DMS53 treated with DMSO at 0.1 percent for 48 hours (cell line): ENCODE measurements at regions not wholly inside any gene's neighbourhood (a gene's known extent, or its start where the extent isn't known, plus 50 kb on each side); places are given as distances from the start of the nearest gene placed in this dataset.

ENCODE experiments used
- DNase-seq: peaks from one replicate; lab custom pipeline; 2025; ENCODE audit not compliant: unreplicated experiment; lab: John Stamatoyannopoulos, UW

DNA sequence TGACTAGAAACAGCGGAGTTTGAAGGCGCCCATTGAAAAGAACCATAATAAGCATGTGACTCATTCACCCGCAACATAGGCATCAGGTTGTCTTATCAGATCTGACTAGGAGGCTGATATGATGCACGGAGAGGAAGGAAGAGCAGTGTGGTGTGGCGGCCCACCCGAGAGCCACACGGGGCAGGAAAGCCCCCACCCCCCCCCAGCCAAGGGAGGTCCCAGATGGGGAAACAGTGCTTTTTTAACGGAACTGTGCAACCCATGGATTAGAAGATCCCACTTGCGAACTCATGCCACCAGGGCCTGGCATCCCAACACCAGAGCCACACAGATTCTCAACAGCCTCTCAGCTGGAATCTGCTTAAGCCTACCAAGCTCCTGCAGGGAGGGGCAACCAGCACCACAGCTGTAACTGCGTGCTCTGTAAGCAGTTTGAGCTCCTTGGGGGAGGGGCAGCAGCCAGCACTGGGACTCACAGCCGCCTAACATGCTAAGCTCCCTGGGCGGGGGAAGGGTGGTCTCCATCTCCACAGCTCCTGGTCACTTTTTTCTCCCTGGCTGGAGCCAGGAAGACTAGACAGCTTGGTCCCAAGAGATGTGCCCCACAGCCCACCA lies 466.2 kb downstream of the PDGFC start:
- no peak for DNase-seq

DNA sequence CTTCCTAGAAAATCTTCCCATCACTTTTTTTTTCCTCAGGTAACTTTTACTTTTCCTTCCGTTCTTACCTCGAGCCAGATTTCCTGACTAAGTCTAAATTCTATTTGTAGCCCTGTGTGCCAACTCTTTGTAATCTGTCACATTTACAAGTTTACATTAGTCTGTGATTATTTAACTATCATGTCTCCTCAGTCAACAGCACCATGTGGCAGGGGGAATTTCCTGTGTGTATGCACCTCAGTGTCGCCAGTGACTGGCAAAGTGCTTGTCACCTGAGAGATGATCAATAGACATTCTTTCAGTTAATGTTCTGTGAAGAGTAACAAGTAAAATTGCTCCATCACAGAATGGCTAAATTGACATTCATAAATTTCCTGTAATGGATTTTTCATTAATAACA lies 468.5 kb downstream of the PDGFC start:
- no peak for DNase-seq

DNA sequence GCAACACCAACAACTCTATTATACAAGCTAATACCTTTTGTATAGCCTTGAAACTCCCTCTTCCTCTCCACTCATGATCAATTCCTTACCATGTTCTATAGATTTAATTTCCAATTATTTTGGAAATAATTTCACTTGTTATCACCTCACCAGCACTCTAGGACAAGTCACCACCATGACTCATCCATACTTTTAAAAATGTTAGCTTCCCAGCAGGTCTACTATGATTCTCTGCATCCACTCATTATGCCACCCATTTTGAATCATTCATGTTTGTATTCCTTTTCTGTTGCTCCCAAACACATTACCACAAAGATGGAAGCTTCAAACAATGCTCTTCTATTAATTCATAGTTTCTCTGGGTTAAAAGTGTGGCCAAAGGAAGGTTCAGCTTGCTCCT lies 469.6 kb downstream of the PDGFC start:
- DNase-seq = no peak

DNA sequence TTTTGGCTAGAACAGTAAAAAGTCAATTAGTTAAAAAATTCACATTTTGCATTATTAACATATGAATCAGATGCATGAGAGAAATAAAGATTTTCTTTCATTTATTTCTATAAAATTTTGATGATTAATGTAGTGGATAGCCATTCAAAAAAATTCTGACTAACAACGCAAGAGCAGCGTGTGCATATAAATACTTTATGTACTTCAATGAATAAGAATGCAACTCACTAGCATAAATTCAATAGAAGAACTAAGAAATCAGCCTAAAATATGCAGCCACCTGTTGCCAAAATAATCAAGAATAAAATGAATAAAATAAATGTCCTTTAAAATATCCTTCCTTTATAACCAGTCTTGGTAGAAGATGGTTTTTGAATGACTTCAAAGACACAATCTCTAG lies 471.9 kb downstream of the PDGFC start:
- no peak for DNase-seq

DNA sequence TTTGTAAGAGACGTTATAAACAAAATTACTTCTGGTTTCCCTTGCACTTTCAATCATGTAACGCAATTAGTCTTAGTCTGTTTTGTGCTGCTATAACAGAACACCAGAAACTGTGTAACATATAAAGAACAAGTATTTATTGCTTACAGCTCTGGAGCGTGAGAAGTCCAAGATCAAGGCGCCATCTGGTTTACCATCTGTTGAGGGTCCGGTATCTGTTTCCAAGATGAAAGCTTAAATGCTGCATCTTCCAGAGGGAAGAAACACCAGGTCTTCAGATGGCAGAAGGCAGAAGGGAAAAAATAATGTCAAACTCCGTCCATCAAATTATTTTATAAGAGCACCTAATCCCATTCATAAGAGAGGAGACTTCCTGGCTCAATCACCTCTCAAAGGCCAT lies 474.1 kb downstream of the PDGFC start:
- no peak for DNase-seq

DNA sequence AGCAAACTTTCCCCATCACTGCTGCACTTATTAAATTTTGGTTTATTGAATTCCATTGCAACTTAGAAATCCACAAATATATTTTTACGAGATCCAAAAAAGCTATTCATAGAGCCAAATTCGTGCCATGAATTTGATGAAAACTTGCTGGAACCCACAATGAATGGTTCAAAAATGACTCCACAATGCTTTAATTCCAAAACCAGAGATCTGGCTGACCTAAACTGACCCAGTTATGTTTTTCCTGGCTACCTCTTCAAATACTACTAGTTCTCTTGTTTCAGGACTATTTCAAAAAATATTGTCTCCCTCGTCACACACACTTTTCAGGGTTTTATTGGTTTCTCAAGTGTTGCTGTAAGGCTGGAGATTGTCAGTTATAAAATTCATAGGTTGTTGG lies 474.8 kb downstream of the PDGFC start:
- DNase-seq = no peak

DNA sequence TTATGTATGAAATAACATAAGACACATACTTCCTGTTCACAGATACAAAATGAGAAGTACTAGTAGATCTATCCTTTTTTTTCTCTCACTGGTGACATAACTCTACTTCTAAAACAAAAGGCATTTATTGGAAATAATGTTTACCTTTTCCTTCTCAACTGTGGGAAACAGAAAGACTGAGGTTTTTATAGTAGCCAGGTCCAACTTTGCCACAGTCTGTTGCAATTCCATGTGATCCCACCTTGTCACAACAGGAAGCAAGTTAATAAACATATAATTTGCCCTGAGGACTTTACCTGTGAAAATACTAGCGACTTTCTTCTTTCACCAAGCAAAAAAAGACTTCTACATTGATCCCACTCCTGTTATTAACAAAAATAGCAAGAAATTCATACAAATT lies 475.8 kb downstream of the PDGFC start:
- no peak for DNase-seq

DNA sequence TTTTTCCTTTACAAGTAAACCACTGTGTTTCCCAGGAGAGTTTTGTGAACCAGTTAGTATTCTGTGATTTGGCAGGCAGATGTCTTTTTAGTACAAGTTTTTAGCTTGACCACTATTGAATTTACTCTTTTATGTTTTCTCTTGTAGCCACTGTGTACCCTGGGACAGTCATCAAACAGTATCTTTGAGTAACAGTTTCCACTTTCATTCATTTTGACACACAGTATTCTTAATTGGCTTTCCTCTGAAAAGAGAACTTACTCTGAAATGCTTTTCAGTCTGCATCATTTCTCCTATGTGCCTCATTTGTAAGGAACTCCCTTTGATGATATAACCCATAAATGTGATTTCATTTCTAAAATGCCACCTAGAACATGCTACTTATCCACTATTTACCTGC lies 476.5 kb downstream of the PDGFC start:
- no peak for DNase-seq

DNA sequence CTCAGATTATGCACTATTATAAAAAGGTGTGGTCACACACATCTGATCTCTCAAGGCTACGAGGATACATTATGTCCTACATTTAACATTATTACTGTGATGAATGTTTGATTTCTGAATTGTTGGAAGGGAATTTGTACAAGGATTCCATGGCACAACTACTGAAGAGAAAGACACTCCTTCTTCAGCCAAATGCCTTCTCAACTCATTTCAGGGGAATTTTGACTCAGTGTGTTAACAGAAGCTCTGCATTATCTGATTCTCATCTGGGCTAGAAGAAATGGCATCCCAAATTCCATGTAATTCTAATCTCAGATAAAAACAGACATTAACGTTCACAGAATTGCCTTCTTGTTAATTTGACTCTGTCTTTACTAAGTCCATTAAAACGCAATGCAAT lies 477.7 kb downstream of the PDGFC start:
- no peak for DNase-seq

DNA sequence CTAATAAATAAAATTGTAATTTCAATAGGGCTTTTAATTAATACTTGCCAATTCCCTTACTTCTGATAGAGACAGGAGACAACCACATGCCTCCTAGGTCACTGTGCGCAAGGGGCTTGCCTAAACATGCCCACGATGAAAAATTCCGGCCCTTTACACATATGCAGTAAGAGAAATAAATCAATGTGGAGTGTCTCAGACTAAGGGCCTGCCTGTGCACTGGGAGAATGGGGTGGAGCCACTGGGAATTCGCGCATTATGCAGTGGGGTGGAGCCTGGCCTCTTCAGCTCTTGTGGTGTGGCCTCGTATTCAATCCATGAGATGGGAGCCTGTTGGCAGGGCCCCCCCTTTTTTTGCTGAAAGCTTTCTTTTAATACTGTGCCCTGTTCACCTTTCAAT lies 484.5 kb downstream of the PDGFC start:
- DNase-seq = no peak

DNA sequence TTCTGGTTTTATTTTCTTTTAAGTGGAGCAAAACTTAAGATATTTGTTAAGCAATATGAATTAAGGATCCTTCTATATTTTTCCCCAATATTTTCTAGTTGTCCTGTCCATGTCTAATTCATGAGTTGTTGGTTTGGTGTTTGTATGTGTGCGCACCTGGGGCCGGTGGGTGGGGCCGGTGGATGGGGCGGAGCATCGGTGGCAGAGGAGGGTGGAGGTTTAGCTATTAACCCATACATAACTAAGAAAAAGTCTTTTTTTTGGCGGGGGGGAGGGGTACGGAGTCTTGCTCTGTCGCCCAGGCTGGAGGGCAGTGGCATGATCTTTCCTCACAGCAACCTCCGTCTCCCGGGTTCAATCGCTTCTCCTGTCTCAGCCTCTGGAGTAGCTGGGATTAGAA lies 489.8 kb downstream of the PDGFC start:
- no peak for DNase-seq

DNA sequence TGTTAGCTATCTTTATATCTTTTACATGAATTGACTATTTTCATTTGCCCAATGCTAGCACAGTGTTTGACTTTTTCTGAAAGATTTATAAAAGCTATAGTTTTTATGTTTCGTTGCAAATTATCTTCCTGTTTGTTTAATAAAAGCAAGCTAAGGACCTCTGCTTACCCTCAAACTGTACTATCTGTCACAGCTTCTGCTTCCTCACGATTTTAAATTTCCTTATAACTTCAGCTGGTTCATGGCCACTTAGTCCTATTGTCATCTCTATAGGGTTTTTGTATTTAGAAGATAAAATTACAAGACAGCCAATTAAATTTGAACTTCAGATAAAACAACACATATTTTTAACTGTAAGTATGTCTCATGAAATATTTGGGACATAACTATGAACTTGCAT lies 494.0 kb downstream of the PDGFC start:
- no peak for DNase-seq

DNA sequence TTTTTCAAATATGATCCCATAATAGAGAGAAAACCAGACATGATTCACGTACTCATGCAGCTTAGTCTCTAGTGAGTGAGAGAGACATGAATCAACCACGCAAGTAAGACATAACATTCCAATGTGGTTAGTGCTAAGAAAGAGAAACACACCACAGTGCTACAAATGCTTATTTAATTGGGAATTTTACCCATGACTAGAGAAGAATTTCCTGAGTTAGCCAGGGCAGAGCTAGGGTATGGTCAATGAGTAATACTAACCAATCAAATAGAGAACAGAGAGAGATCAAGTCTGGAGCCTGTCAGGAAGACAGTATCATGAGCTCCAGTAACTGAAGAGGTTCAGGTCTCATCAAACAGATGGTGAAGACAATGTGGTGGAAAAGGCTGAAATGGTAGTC lies 495.2 kb downstream of the PDGFC start:
- DNase-seq = no peak

DNA sequence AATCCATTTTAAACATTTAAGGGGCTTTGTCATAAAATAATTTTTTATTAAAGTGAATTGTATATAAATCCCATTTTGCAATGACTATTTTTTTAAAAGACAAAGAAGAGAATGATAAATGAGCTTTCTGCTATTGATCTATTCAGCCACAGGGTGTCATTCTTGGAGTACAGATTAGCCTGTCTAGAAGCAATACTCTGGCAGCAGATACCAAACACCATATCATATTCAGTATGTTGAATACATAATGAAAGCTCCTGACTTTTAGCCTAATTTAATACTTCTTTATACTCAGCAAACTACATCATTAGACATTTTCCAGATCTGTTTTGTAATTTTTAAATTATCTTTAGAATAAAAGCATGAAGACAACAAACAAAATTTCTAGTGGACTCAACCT lies 496.3 kb downstream of the PDGFC start:
- peak; percentile 16 for DNase-seq

DNA sequence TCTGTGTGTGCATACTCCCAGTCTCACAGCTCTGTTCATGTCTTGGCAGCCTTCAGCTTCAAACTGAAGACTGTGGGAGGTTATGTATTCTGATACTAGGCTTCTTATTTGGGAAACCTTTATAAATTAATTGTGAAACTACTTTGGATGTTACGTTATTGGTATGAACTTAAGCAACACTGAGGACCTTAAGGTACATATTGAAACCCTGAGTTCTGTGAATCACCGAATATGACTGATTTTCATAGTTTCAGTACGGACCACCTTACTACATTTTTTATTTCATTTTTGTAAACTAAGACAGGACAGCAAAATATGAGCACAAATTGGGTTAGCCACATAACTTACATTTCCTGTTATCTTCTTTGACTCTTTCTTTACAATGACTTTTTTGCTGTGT lies 498.4 kb downstream of the PDGFC start:
- no peak for DNase-seq

DNA sequence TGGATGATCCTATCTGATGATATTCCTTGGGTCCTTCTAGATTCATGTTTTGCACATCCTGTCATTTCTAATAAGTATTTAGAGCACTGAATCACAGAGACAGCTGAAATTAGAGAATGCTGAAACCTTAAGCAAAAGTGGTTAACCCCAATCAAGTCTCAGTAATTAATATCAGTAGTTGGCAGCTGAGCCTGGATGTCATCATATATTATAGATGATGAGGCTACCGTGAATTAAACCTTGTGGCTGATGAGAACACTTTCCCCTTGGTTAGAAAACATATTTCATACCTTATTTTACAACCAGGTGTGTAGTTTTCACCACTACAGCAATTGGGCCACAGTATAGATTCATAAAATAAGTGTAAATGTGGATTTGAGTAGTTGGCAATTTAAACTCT lies 499.0 kb downstream of the PDGFC start:
- no peak for DNase-seq

DNA sequence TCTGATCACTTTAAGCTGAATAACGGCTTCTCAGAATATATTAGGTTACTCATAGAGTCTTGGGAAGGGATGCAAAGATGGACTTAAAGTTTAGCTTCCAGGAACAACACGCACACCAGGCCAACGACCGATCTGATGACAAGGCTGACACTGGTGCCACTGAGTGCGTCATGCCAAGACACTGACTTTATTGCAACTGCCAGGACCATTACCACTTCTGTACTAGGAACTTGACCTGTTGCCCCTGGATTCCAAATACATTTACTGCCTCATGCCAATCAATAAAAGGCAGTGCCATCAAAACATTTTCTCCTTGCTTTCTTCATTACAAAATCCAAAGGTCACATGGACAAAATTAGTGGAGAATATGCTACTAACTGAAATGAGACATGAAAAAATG lies 505.9 kb upstream of the CTSO start:
- no peak for DNase-seq

DNA sequence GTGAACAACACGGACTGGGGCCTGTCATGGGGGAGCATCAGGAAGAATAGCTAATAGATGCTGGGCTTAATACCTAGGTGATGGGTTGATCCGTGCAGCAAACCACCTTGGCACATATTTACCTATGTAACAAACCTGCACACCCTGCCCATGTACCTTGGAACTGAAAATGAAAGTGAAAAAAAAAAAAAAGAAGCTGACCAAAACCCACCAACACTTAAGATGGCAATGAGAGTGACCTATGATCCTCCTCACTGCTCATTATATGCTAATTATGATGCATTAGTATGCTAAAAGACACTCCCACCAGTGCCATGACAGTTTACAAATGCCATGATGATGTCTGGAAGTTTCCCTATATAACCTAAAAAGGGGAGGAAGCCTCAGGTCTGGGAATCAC lies 503.2 kb upstream of the CTSO start:
- no peak for DNase-seq

DNA sequence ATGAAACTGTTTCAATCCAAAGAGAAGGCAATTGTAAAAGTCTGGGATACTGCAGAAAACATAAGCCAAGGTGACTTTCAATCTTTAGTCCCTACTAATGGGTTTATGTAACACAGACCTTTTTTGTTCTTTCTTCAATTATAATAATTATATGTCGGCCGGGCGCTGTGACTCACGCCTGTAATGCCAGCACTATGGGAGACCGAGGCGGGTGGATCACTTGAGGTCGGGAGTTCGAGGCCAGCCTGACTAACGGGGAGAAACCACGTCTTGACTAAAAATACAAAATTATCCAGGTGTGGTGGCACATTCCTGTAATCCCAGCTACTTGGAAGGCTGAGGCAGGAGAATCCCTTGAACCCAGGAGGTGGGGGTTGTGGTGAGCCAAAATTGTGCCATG lies 489.8 kb upstream of the CTSO start:
- DNase-seq = no peak

DNA sequence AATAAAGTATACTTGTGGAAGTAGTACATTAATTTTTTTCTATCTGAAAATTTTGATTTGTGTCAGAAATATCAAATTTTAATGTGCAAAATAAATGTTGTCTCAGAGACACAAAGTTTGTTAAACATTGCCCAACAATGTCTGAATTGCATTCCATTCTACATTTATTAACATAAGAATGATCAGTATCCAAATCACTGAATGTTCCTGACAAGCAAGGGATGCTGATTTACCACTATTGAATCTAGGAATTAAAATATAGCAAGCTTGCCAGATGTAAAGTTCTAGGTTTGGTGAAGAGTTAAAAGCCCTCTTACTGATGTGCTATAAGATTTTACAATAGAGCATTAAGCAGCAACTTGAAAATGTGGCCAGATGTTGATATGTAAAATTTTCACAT lies 489.2 kb upstream of the CTSO start:
- DNase-seq = no peak

DNA sequence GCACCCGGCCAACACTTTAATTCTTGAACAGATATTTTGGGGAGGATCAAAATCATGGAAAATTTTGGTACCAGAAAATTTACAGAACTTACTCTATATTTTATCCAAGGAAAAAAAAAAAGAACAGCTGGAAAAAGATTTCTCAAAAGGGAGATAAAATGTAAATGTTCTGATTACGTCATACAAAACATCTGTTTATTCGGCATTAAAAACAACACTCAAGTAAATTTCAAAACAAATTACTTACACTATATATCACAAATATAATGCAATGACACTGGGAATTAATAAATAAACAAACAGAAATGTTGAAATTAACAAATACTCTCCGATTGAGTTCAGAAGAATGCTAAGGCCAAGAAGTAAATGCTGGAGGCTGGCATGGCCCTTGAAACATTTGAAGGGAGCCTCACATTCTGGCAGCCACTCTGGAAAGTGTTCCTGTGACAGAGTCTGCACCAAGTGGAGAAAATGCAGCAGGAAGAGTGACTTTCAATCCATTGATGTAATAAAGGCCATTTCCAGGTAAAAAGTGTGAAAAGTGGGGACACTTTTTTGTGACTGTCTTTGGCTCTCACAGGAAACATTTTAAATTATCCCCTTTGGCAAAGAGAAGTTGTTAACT lies 486.0 kb upstream of the CTSO start:
- DNase-seq = no peak

DNA sequence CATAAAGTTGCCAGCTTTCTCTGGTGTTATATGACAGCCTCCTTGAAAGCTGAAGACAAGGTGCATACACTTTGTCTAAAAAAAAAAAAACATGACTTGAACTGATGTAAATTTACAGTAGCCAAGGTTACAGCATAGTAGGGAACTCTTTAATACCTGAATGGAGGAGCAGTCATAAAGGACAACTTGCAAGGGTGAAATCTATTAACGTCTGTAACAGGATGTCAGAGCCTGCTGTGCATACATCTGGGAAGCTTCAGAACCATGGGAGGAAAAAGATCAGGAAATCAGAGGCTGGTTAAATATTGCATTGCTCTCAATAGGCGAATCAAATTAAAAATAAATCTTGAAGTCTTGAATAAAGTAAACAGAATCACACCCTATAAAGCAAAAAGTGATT lies 484.0 kb upstream of the CTSO start:
- no peak for DNase-seq

DNA sequence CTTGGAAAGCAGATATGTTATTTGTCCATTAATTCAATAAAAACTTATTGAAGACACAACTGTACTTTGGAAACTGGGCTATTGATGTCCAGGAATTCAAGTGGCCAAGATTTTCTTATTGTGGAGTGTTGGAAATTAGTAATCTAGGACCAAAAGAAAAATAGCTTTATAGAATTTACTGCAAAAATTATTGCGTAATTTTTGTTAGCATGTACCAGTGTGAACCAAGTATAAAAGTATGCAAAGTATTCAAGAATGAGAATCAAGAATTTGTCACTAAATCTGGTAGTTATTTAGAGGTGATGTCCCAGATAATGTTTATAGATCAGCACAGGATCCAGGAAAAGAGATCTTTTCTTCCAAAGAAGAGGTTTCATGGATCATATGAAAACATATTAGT lies 468.9 kb upstream of the CTSO start:
- no peak for DNase-seq
